IPS DF 19.7 (cell line): ENCODE measurements at regions not wholly inside any gene's neighbourhood (a gene's known extent, or its start where the extent isn't known, plus 50 kb on each side); places are given as distances from the start of the nearest gene placed in this dataset.
"Not testable (repeated sequence)": the region's sequence is repeated elsewhere in the genome, so short reads cannot be mapped to it uniquely, and the experiment has no call there.

Experiments used
- DNase-seq: peaks from one replicate; pipeline ENCODE4 v3.0.0-alpha.2; 2013; ENCODE audit warnings: low read depth, low spot score

DNA sequence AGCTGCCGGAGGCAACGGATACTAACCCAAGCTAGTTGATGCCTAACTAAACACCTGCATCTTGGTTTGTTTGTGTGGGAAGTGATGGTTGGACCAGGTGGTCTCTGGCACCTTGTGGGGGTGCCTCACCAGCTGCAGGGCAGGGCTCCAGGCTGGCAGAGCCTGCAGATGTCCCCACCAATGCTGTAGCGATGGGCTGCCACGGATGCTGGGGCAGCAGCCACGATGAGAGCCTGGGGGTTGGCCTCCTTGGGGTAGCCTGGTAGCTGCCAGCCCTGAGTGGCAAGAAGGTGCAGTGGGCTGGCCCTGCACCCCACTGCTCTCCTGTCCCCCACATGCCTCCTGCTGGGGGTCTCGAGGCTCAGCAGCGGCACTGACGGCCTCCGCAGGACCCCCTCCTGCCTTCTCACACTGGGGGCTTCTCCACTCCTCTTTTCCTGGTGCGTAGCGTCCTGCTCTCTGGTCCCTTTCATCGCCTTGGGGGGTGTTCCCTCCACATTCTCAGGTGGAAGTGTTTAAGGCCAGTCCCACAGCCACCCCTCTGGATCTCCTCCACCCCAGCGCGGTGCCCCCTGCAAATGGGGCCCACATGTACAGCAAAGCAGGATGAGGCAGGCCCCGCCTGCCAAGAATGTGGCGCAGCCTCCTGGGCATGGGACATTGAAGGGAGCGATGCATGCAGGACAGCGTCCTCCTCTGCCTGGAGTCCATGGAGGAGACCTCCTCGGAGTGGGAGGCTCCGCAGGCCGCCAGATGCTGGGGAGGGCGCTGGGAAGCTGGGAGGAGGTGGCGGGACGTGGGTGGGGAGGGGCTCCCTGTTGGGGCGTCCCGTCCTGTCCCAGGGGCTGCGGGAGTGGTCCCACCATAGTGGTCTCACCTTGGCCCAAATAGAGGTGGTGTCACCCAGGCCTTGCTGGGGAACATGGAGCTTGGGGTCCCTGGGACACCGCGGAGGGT lies 173.1 kb downstream of the ASB1 start:
- DNase-seq: no peak

DNA sequence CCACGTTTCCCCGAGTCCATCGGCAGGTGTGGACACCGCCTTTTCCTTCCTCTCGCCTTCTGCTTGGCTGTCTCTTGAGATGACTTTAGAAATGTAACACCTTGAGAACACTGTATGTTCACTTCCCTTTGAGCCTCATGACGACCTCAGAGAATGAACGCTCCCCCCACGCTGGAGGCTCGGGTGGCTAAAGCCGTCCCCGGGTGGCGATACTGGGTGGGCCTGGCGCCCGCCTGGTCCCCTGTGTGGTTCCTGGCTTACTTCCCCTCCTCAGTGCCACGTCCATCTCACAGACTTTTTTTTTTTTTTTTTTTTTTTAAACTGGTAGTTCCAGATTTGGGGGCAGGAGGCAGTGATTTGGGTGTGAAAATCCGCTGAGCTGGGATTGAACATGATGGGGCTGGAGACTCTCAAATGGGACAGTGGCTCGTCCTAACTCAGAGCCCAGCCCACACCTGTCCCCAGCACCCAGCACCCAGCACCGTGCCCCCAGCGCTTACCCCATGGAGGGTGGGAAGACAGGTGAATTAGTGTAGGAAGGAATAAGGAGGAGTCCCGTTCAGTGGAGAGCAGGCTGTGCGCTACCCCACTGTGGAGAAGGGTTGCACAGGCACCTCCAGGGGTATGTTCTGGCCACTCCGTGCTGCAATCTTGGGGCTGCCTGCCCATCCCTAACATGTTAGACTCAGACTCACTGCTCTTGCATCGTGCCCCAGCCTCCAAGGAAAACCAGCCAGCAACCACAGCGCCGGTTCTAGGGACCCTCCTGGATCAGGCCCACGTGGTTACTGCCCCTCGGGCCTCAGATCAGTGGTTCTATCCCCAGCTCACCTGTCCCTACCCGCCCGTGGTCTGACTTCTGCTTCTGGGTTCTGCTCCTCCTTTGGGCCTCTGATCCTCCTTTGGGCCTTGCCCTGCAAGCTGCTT lies 174.0 kb downstream of the ASB1 start:
- no peak for DNase-seq

DNA sequence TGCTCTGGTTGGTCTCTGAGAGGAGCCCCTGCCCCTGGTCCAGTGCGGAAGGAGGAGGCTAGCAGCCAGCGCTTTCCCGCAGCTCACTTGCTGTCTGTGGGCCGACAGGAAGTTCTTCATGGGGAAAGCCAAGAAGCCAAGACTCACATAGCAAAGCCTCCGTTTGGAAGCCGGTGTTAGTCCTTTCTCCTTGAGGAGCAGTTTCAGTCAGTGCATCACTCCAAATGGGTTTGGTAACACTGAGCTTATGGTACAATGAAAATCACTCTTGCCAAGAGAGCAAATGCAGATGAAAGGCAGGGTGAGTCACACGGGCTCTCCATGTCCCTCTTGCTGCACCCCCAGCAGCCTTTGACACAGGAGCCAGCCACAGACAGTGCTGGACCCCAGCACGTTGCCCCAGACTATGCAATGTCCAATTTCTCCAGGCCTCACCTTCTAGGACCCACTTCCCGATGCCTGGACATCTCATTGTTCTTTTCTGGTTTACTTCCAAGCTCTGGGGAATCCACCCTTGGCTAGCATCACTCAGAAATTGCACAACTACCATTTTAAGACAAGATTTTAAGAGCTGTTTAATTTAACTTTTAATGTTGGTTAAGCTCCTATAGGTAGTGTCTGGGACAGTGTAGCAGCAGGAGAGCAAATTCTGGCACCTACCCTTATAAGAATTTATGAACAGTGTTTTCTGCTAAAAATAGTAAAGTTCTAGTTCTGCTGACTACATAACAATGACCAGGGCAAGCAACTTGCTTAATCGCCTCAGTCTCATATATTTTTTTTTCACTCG lies 174.9 kb downstream of the ASB1 start:
- no peak for DNase-seq

DNA sequence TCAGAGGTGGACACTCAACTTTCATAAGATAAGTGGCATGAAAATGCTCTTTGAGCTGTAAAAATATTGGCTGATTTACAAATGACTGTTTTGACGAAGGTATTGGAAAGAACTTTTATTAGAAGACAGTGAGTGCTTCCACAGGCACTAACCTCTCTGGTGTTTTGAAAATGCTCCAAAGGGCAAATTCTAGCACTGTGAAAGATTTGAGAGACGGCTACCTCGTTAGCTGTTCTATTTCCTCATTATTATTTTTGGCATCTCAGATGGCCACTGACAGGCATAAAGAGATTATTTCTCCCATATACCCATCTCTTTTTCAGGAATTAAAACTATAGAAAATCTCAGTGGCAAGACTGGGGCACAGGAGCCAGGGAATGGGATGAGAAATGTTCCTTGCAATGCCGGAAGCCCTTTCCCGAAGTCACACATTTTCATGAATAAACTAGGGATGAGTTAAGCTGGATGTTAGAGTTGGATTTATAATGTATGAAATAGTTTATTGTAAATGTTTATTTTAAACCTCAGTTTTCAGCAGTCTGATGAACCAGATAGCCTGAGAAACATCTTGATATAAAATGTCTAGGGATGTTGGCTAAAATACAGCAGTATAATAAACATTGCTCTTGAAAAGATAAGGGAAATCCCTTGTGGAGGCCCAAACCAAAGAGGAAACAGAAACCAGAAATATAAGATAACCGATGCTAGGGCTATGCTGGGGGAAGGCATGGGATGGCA lies 175.7 kb downstream of the ASB1 start:
- no peak for DNase-seq

DNA sequence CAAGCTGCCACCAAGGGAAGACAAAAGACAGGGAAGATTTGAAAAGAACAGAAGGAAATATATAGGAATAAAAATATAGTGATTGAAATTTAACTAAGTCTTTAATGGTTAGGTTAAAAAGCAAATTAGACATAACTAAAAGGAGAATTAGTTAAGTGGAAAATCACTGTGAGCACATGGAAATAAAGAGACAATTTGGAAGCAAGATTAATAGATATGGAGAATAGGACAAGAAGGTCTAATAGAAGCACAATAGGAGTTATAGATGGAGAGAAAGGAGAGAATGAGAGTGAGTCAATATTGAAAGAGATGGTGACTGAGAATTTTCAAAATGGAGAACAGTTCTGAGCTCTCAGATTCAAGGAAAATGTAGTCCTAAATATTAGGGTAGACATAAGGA lies 176.9 kb downstream of the ASB1 start:
- DNase-seq: no peak

DNA sequence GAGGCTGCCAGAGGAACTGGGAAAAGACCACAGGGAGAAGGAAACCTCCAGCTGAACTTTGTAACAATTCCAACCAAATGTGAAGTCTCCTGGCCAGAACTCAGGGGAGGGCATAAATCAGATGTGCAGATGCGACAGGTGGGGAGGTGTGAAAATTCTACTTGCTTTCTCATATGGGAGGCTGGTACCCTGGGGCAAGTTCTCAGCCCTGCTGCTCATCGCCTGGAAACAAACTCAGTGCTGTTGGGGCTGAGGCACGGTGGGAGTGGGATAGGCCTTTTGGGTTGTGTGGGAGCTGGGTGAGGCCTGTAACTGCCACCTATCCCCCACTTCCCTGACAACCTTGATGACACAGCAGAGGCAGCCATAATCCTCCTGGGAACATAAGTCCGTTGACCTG lies 179.6 kb downstream of the ASB1 start:
- no peak for DNase-seq

DNA sequence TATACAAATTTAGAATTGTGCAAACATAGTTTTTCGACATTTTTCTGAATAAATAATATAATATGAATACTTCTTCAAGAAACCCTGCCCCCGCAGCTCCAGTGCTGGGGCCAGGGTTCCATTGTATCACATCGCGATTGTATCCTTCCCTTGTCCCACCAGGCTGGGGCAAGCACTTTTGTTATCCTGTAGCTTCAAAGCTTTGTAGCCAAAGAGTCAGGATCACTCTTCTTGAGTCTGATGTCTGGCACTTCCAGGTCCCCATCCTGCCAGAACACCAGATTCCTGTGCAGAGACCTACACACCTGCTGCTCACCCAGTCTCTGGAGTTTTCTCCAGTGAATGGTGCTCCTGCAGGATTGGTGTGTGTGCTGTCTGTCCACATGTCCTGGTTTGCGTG lies 186.9 kb downstream of the ASB1 start:
- no peak for DNase-seq

DNA sequence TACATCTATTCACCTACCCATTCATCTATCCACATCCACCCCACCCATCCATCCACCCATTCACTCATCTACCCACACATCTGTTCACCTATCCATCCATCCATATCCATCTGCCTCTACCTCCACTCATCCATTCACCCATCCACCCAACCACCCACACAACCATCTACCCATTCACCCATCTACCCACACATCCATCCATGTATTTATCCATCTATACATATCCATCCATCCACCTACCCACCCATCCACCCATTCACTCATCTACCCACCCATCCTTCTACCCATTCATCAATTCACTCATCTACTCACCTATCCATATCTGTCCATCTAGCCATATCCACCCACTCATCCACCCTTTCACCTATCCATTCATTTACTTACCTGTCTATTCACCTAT lies 187.6 kb downstream of the ASB1 start:
- no peak for DNase-seq

DNA sequence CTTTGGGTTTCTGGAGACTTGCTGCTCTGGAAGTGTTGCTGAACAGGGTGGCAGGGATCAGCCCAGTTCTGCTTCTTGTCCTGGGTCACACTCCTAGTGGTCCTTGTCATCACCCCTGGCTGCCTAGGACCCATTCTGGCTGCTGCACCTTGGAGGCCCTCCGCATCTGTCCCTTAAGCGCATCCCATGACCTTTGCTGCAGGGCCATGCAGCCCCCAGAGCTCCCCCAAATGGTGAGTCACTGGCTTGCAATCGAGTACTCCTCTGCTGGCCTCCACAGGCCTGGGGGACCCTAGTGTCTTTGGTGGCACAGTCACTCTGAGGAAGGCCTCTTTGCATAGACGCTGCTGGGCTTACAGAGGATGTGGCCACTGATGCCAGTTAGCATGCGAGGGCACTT lies 188.5 kb downstream of the ASB1 start:
- no peak for DNase-seq

DNA sequence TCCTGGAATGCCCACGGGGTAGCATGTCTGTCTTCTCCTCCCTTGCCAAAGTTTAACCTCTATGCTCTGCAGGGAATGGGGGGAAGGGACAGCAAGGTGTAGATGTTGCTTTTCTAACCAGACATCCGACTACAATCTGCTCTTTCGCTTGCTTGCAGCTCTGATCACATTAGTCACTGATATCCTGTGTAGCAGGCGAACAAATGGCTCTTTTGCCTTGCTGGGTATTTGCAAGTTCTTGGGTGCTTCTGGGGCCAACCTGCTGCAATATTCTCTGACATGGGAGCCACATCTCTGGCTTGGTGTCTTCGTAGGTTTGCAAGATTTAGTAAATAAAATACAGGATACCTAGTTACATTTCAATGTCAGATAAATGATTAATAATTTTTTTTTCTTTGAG lies 190.0 kb downstream of the ASB1 start:
- DNase-seq: no peak

DNA sequence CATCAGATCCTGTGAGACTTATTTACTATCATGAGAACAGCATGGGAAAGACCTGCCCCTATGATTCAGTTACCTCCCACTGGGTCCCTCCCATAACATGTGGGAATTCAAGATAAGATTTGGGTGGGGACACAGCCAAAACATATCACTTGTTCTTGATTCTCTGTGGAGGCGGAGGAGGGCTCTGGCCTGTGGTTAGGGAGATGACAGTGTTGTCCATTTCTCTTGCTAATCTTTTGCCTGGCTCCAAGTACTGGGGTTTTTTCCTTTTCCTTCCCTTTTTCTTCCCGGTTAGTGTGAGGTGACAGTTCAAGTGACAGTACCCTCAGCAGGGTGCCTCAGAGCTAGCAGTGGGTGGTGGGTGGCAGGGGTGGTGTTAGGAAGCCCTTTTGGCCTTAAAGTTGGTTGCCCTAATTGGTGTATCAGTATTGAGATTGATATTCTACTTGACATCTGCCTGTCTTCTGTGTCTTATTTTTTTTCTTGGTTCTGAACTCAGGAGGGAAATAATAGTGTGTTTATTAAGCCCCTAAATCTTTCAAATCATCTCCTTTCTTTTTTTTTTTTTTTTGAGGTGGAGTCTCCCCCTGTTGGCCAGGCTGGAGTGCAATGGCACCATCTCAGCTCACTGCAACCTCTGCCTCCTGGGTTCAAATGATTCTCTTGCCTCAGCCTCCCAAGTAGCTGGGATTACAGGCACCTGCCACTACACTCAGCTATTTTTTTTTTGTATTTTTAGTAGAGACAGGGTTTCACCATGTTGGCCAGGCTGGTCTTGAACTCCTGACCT lies 192.0 kb downstream of the ASB1 start:
- not testable (repeated sequence) for DNase-seq

DNA sequence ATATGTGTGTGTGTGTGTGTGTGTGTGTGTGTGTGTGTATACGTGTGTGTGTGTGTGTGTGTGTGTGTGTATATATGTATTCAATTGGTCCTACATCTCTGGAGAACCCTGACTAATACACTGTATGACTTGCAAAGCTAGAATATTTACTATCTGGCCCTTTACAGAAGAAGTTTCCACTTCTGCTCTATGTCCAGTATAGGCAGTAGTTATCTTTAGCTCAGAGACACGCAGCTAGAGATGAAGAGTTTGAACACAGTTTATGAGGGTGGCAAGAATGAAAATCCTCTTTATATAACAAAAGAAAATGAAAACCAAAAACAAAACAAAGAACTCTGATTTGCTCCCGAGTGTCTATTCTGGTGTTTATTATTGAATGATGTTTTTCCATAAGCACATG lies 201.2 kb downstream of the ASB1 start:
- DNase-seq: no peak

DNA sequence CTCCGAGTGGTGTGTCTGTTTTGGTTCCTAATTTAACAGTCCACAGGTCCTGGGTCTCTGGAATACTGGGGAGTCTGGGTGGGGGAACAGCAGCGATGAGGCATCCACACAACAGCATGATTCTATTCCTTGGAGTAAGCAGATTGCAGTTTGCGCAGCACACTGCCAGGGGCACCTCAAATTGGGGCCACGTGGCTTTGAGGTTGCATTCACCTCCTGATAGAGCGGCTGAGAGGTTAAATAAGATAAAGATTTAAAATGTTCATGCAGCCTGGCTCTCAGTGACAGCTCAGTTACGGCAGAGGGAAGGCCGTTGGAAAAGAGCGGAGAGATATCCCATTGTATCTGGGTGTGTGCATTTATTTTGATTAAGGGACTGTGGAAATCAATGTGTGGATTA lies 202.3 kb downstream of the ASB1 start:
- DNase-seq: no peak

DNA sequence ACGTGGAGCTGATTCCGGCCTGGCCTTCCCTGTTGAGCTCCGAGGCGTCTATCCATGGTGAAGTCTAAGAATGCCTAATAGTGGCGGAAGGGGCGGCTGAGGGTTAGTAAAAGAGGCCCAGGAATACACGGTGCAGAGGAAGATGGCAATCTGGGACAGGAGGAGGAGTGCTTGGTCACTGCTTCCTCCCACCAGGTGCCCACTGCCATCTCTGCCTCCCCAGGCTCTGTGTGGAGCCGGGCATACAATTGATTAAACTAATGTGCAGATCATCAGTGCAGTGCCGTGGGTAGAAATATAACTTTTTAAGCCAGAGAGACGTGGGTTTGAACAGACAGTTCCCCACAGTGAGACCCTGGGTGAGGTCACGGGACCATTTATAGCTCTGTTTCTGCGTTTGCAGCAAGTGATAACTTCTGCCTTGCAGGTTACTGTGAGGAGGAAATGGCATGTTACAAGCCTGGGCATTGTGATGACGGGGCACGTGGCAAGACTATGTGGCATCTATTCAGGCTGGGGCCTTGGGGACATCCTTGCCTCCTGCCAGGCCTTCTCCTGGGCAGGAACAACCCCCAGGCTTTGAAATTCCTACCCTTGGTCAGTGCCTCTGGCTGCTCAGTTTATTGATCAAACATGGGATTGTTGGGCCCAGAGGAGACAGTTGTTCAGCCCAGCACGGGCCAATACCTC lies 204.9 kb downstream of the ASB1 start:
- DNase-seq: no peak

DNA sequence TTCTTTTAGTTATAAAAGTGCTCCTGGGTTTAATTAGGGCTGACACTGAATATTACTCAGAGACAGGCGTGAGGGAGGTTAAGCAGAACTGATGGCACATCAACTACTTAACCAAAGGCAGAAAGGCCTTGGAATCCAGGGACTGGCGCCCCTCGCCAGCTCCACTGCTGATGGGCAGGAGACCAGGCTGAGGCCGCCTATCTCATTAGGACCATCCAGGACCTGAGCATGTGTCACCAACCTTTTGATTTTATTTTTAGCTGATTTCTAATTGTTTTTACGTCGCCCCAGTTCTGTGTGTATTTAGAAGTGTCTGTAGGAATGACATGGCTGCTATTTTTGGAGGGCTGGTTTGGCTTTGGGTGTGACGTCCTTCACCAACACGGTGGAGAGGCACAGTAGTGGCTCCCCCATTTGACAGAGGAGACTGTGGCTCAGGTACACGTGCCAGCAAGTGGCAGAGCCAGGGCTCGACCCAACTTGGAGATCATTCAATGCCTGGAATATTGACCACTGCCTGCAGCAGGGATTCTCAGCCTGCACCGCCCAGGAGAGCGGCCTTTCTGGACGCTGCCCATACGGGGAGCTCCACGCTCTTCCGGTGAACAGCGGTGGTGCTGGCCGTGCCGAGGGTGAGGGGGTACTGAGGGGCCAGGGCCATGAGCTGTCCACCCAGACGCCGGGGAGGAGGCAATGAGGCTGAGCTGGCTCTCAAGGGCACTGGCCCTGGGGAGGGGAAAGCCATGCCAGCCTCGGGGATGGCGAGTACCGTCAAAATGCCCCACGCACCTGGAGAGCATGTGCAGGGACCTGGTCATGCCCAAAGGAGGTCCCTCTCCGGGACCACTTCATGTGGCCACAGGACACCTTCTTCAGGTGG lies 205.7 kb downstream of the ASB1 start:
- DNase-seq: no peak

DNA sequence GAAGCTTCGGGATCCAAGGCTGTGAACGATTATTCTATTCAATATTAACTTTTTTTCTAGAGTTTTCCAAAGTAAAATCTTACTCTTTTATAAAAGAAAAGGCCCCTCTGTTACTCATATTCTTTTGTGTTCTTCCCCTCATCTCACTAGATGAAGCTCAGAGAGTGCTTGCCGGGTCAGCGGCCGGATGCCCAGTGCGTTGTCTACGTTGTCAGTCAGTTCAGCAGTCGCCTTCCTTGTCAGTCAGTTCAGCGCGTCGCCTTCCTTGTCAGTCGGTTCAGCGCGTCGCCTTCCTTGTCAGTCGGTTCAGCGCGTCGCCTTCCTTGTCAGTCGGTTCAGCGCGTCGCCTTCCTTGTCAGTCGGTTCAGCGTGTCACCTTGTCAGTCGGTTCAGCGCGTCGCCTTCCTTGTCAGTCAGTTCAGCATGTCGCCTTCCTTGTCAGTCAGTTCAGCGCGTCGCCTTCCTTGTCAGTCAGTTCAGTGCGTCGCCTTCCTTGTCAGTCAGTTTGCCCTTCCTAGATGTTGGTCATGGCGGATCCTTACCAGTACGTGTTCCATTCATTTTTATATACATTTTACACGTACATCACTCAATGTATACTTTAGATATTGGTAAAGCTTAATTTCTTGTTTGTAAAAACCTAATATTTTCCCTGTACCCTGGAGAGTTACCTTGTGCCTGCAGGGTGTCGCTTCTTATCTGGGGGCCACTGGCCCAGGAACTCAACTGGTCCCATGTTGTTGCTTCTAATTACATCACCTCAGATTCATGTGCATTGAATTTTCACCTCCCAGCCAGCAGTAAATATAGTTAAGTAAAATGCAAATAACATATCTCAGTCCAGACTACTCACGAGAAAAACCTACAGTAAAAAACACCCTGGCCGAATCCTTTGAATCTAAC lies 206.9 kb downstream of the ASB1 start:
- DNase-seq: no peak

DNA sequence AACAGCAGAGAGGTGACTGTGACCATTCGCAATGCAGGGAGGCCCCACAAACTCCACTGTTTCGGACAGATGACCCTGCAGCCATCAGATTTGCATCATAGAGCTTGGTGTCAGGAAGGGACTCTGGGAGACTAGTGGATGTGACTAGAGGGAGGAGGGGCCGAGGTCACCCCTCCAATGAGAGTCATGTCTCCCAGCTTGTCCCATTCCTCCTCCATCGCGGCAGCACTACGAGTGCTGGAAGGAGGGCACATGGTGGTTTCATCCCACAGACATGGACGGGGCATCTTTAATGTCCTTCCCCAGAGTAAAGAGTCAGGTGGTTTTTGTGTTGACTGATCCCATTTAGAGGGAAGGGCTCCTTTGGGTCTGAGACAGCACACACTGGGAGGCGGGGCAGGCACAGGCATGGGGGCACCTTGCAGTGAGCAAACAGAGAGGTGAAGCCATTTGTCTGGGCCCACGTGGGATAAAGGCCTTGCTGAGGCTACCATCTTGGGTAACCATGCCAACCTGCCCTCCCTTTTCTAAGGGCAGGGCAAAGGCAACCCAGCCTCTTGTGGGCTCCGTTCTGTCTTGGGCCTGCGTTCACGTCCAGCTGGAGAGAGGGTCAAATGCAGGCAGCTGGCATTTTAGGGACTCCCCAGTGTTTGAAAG lies 208.1 kb downstream of the ASB1 start:
- no peak for DNase-seq
